NCI-H146 treated with DMSO at 0.1 percent for 48 hours (cell line): ENCODE measurements at regions not wholly inside any gene's neighbourhood (a gene's known extent, or its start where the extent isn't known, plus 50 kb on each side); places are given as distances from the start of the nearest gene placed in this dataset.
A peak's percentile ranks its signal among the peaks of the same experiment; 100 is the strongest.

Source experiments
- DNase-seq: peaks from one replicate; lab custom pipeline; 2025; ENCODE audit not compliant: unreplicated experiment; lab: John Stamatoyannopoulos, UW

GRCh38 chr2:160941290-160941846 lies 218.9 kb upstream of the TANK start:
- DNase-seq = no peak

- no peak for DNase-seq
These were observed 217.6 kb upstream of the TANK start for GRCh38 chr2:160942476-160943142.

GRCh38 chr2:160943414-160943813 lies 216.8 kb upstream of the TANK start:
- DNase-seq = no peak

- no peak for DNase-seq
These were observed 207.6 kb upstream of the TANK start for GRCh38 chr2:160952464-160953254.

- DNase-seq = no peak
These were observed 204.7 kb upstream of the TANK start for GRCh38 chr2:160955578-160955977.

GRCh38 chr2:160956243-160956802 lies 203.9 kb upstream of the TANK start:
- DNase-seq = no peak

GRCh38 chr2:160963957-160964356 lies 196.3 kb upstream of the TANK start:
- DNase-seq = no peak

GRCh38 chr2:160967523-160967922 lies 192.7 kb upstream of the TANK start:
- DNase-seq = no peak

GRCh38 chr2:160968183-160968582 lies 192.0 kb upstream of the TANK start:
- no peak for DNase-seq

- no peak for DNase-seq
These were observed 189.9 kb upstream of the TANK start for GRCh38 chr2:160970052-160970965.

- no peak for DNase-seq
These were observed 186.2 kb upstream of the TANK start for GRCh38 chr2:160973991-160974390.

GRCh38 chr2:160974803-160975202 lies 185.4 kb upstream of the TANK start:
- no peak for DNase-seq

GRCh38 chr2:160976797-160977196 lies 183.4 kb upstream of the TANK start:
- DNase-seq = no peak

GRCh38 chr2:160977376-160977775 lies 182.9 kb upstream of the TANK start:
- no peak for DNase-seq

GRCh38 chr2:160977854-160978253 lies 182.4 kb upstream of the TANK start:
- no peak for DNase-seq

- DNase-seq = no peak
These were observed 175.7 kb upstream of the TANK start for GRCh38 chr2:160984426-160985077.

- DNase-seq = no peak
These were observed 170.4 kb upstream of the TANK start for GRCh38 chr2:160989778-160990177.

GRCh38 chr2:160993654-160994061 lies 166.6 kb upstream of the TANK start:
- DNase-seq = no peak

- peak; percentile 1 for DNase-seq
These were observed 165.9 kb upstream of the TANK start for GRCh38 chr2:160994141-160995002.
